HG03097 (cell line): ENCODE measurements at regions not wholly inside any gene's neighbourhood (a gene's known extent, or its start where the extent isn't known, plus 50 kb on each side); places are given as distances from the start of the nearest gene placed in this dataset.
"Not testable (repeated sequence)": the region's sequence is repeated elsewhere in the genome, so short reads cannot be mapped to it uniquely, and the experiment has no call there.

ENCODE experiments used
- ATAC-seq: cut with Tn5 transposase; IDR thresholded peaks from one replicate; pipeline ENCODE4 v1.9.1; 2021; ENCODE audit not compliant: unreplicated experiment, low FRiP score

DNA sequence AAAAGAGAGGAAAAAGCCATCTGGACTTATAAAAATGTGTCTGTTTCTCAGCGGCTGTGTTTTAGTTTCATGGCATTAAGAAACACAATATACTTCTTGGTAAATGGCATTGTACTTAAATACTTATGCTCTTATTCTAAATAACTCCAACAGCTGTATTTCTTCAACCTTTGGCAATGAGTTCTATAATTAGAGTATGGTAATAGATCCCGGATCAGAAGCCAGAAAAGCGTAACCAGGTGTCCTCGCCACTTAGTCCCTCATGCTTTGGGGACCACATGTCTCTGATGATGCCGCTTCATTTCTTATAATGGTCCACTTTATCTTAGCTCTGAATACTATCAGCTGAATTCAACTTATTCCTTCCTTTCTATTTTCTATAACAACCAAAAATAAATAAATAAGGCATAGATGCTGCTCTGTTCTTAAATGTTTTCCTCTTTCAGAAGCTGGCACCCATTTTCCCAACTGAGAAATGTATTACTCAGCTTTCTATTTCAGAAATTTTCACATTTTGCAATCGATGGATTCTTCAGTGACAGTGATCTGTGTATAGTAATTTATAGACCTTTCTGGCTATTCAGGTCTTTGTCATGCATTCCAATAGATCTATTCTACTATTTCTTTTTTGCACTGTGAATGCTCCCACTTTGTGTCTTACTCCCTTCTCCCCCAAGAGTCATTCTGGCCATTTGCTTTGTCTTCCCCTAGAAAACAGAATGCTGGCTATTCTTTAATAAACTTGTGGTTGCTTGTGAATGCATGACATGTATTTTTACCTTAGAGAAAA, 87.6 kb upstream of the KBTBD8 start:
- ATAC-seq: no peak

DNA sequence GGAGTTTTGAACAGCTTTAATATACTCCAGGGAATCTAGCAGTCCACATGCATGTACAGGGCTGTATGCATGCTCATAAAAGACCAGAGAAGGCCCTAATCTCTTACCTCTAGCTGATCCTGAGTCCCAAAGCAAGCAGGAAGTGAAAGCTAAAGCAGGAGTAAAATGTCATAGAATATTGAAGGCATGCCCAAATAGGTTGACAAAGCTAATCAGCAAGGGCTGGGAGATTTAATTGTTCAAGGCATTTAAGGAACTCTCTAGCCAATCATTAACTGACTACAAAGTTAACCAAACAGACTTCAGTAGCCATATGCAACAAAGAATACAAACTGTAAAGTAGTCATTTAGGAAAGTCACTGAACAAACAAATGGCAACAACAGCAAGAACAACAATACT, 85.8 kb upstream of the KBTBD8 start:
- ATAC-seq: no peak

- ATAC-seq: no peak
Measured at GRCh38 chr3:66922058-66922457, 76.0 kb upstream of the KBTBD8 start.

DNA sequence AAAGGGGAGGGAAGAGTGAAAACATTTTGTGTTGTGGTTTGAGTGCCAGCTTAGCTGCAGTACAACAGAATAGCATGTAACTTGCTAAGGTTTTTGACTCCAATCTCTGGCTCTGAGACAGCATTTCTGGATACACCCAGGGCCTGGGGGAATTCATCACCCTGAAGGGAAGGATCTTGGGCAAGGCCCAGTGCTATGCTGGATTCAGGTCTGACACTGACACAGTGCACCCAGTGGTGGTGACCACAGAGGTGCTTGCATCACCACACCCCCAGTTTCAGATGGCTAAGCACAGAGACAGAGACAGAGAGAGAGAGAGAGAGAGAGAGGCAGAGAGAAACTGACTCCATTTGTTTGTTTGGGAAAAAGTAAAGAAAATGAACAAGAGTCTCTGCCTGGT, 74.1 kb upstream of the KBTBD8 start:
- no peak for ATAC-seq

DNA sequence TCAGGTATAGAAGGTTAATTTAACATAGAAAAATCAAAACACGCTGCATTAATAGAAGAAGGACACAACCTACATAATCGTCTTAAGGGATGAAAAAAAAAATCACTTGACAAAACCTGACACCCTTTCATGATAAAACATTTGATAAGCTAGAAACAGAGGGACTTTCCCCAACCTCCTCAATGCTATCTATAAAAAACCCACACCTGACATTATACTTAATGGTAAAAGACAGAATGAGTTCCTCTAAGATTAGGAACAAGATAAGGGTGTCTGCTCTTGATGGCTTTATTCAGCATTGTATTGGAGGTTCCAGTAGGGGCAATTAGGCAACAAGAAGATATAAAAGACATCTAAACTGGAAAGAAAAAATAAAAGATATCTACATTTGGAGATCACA, 69.9 kb upstream of the KBTBD8 start:
- ATAC-seq: no peak

DNA sequence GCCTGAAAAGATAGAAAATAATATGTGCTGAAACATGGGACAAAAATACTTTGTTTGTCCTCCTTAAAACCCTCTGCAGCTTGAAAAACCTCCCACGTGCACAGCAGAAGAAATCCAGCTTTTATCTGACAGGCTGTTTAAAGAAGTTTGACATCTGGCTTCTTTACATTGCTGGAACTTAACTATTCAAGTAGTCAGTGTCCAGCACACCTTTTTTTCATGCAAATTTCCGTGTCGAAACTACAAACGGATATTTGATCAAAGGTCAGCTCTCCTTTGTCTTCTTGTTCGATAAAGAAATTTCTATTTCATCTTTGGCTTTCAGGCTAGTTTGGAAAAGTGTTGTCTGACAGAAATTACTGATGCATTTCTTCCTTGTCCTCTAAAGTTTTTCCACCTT, 66.8 kb upstream of the KBTBD8 start:
- no peak for ATAC-seq

DNA sequence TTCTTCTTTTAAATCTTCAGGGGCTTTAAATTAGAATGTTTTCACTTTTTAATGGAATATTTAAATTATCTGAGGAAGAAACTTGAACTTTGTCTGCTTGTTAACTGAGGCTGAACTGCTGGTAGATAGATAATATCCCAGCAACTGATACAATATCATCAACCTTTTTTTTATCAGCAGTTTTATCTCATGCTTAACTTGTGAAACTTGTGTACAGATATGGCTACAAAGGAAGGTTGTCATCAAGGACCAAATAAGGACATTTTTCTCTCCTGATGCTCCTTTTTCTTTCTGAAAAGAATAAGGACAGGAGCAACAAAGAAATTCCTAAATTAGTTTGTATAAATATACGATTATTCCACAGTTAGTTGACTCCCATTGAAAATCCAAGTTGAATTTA, 66.4 kb upstream of the KBTBD8 start:
- ATAC-seq: no peak

- no peak for ATAC-seq
Measured at GRCh38 chr3:66933233-66933632, 64.9 kb upstream of the KBTBD8 start.

GRCh38 chr3:66934041-66934440, 64.1 kb upstream of the KBTBD8 start:
- no peak for ATAC-seq

GRCh38 chr3:66934725-66935124, 63.4 kb upstream of the KBTBD8 start:
- no peak for ATAC-seq

- not testable (repeated sequence) for ATAC-seq
Measured at GRCh38 chr3:66937041-66937440, 61.1 kb upstream of the KBTBD8 start.

- no peak for ATAC-seq
Measured at GRCh38 chr3:66938338-66938963, 59.7 kb upstream of the KBTBD8 start.

- ATAC-seq: no peak
Measured at GRCh38 chr3:66948041-66948440, 50.1 kb upstream of the KBTBD8 start.
